Fibroblast of lung (primary cell): ENCODE measurements at regions not wholly inside any gene's neighbourhood (a gene's known extent, or its start where the extent isn't known, plus 50 kb on each side); places are given as distances from the start of the nearest gene placed in this dataset.

Experiments used
- DNase-seq, 2 donors: peaks; one replicate each; pipeline versions ENCODE4 v3.0.0 to v3.0.0-alpha.2; 2010; ENCODE audit warnings: low read depth in 2 of 2
- H2AFZ ChIP-seq: 2 replicates; pipeline ENCODE4 v1.5.1; 2012; ENCODE audit warnings: low read length, control low read depth, inconsistent platforms
- H3K27ac ChIP-seq: 2 replicates; pipeline ENCODE4 v1.5.1; 2011; ENCODE audit warnings: low read length, control low read depth; ENCODE audit not compliant: insufficient read depth
- H3K27me3 ChIP-seq: 2 replicates; pipeline ENCODE4 v1.5.1; 2011; ENCODE audit warnings: mild to moderate bottlenecking, low read length; ENCODE audit not compliant: control insufficient read depth, insufficient read depth
- H3K36me3 ChIP-seq: 2 replicates; pipeline ENCODE4 v1.5.1; 2011; ENCODE audit warnings: low read length; ENCODE audit not compliant: control insufficient read depth, insufficient read depth
- H3K4me1 ChIP-seq: 2 replicates; pipeline ENCODE4 v1.5.1; 2011; ENCODE audit warnings: low read length; ENCODE audit not compliant: control insufficient read depth, insufficient read depth; ENCODE audit errors: extremely low read depth
- H3K4me2 ChIP-seq: 2 replicates; pipeline ENCODE4 v1.5.1; 2011; ENCODE audit warnings: low read length, control low read depth; ENCODE audit not compliant: insufficient read depth; ENCODE audit errors: extremely low read depth
- H3K4me3 ChIP-seq, 4 experiments: fragments of 200-600 bp in 1 of 4; sonication (generic) in 1 of 4; replicated peaks in 1 of 4; 2 replicates each; pipeline ENCODE4 v1.5.1; 2011 to 2016; ENCODE audit warnings: low read length in 4 of 4, low read depth in 3 of 4, mild to moderate bottlenecking in 3 of 4, control low read depth in 2 of 4, inconsistent platforms in 1 of 4, mixed read lengths in 1 of 4; ENCODE audit not compliant: insufficient read depth in 1 of 4; ENCODE audit errors: control extremely low read depth in 1 of 4
- H3K79me2 ChIP-seq: 2 replicates; pipeline ENCODE4 v1.5.1; 2012; ENCODE audit warnings: mild to moderate bottlenecking, low read length, inconsistent platforms; ENCODE audit not compliant: control insufficient read depth, insufficient read depth
- H3K9ac ChIP-seq: 2 replicates; pipeline ENCODE4 v1.5.1; 2011; ENCODE audit warnings: mild to moderate bottlenecking, low read length, control low read depth; ENCODE audit not compliant: insufficient read depth
- H3K9me3 ChIP-seq: 2 replicates; pipeline ENCODE4 v1.5.1; 2012; ENCODE audit warnings: low read depth, low read length; ENCODE audit not compliant: control insufficient read depth, insufficient read depth
- H4K20me1 ChIP-seq: 2 replicates; pipeline ENCODE4 v1.5.1; 2011; ENCODE audit warnings: low read length; ENCODE audit not compliant: control insufficient read depth, insufficient read depth; ENCODE audit errors: extremely low read depth
- CTCF ChIP-seq, 2 donors: IDR thresholded peaks in 1 of 2; conservative IDR thresholded peaks in 1 of 2; 1 replicate in 1 of 2; 2 replicates in 1 of 2; pipeline ENCODE4 v1.5.1; 2011 to 2012; ENCODE audit warnings: low read length in 2 of 2, control low read depth in 1 of 2, inconsistent platforms in 1 of 2, low read depth in 1 of 2, mild to moderate bottlenecking in 1 of 2
- EZH2 ChIP-seq: IDR thresholded peaks from 2 replicates; pipeline ENCODE4 v1.5.1; 2012; ENCODE audit warnings: low read length, control low read depth, mild to moderate bottlenecking; ENCODE audit errors: missing control alignments

DNA sequence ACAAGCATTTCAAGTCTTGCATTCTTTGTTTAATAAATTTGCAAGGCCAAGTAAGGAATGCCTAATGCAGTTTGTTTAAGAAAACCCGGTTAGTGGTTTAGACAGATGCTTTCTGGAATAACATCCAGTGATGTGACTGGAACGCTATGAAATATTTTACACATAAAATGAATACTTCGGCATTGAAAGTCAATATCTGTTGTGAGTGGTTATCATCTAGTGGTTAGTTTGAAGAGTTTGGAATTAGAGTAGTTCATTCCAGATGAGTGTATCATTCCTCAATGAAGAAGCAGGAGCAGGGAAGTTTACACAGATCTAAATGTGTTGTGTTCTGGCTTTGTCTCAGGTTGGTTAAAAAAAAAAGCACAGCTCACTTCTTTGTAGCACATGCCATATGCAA, 608.0 kb upstream of the PIK3C3 start:
- DNase-seq: peak; percentile 82 to 97

DNA sequence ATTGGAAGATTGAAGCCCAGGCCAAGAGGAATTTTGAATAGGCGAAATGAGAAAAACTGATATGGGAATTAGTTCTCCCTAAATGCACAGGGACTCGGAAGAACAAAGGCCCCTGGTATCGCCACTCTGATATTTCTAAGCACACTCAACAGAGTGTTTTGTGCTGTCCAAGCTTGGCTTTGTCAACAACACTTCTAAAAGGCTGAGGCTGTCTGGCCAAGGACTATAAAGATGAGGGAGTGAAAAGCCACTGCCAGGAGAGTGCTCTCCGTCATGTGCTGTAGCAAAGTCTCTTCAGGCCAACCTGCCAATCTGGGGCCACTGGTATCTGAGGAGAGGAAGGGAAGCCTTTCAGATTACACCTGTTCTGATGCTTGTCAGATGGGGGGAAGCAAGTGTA, 611.2 kb upstream of the PIK3C3 start:
- H3K4me1 ChIP-seq: no peaks in the 10 kb centered on the region
- no peaks in the 10 kb centered on the region for H3K27me3 ChIP-seq
- no peak overlapping the region for H3K27ac ChIP-seq
- no peak overlapping the region for H2AFZ ChIP-seq
- TF ChIP-seq CTCF (conservative IDR thresholded peaks at IDR 0.05 in 1 of 2, IDR thresholded peaks at IDR 0.05 in 1 of 2; ENCODE audit: low read depth in 1 of 2, low read length in 2 of 2) (no peak), EZH2 (no peak)
- no peaks in the 10 kb centered on the region for H3K9me3 ChIP-seq
- no peaks in the 10 kb centered on the region for H3K79me2 ChIP-seq
- H3K4me2 ChIP-seq: no peak overlapping the region
- H3K36me3 ChIP-seq: no peaks in the 10 kb centered on the region
- H3K9ac ChIP-seq: no peak overlapping the region
- DNase-seq: no peak
- H3K4me3 ChIP-seq: no peak overlapping the region
- no peaks in the 10 kb centered on the region for H4K20me1 ChIP-seq

More for the DNA sequence above, 608.0 kb upstream of the PIK3C3 start:
- no peaks in the 10 kb centered on the region for H3K9me3 ChIP-seq
- no peak overlapping the region for H2AFZ ChIP-seq
- H3K79me2 ChIP-seq: no peaks in the 10 kb centered on the region
- H3K36me3 ChIP-seq: no peaks in the 10 kb centered on the region
- H4K20me1 ChIP-seq: no peaks in the 10 kb centered on the region
- no peak overlapping the region for H3K4me2 ChIP-seq
- no peak overlapping the region for H3K4me3 ChIP-seq
- TF ChIP-seq CTCF (conservative IDR thresholded peaks at IDR 0.05 in 1 of 2, IDR thresholded peaks at IDR 0.05 in 1 of 2; ENCODE audit: low read depth in 1 of 2, low read length in 2 of 2): no peak
- no peak for TF ChIP-seq EZH2
- no peaks in the 10 kb centered on the region for H3K4me1 ChIP-seq
- H3K9ac ChIP-seq: no peak overlapping the region
- H3K27ac ChIP-seq: no peak overlapping the region
- no peaks in the 10 kb centered on the region for H3K27me3 ChIP-seq

- H3K27me3 ChIP-seq: no peaks in the 10 kb centered on the region
- no peak for DNase-seq
- H3K4me2 ChIP-seq: no peak overlapping the region
- H3K9me3 ChIP-seq: no peaks in the 10 kb centered on the region
- TF ChIP-seq EZH2: no peak
- no peak overlapping the region for H3K27ac ChIP-seq
- no peaks in the 10 kb centered on the region for H4K20me1 ChIP-seq
- no peak overlapping the region for H3K9ac ChIP-seq
- H3K79me2 ChIP-seq: no peaks in the 10 kb centered on the region
- no peaks in the 10 kb centered on the region for H3K36me3 ChIP-seq
- no peak overlapping the region for H3K4me3 ChIP-seq
- H2AFZ ChIP-seq: no peak overlapping the region
- H3K4me1 ChIP-seq: no peaks in the 10 kb centered on the region
These were observed 616.7 kb upstream of the PIK3C3 start for GRCh38 chr18:41338341-41338740.
